ENCODE measurements at regions not wholly inside any gene's neighbourhood (a gene's known extent, or its start where the extent isn't known, plus 50 kb on each side); places are given as distances from the start of the nearest gene placed in this dataset.

GRCh38 chr13:99072941-99073340 lies 95.1 kb upstream of the DOCK9 start:
- Histone ChIP-seq H3K14ac (ENCODE audit: insufficient read depth, low read length) (no peak overlapping the region), H3K23me2 (ENCODE audit: insufficient read length, low read depth, low read length, poor library complexity, severe bottlenecking) (no peaks in the 10 kb centered on the region), H3T11ph (ENCODE audit: low read length) (no peak overlapping the region), H4K5ac (ENCODE audit: insufficient read length, low read depth, low read length) (no peak overlapping the region), H4K20me1 (ENCODE audit: control insufficient read depth, insufficient read depth, insufficient read length) (no peaks in the 10 kb centered on the region), H3K4me1 (ENCODE audit: insufficient read depth, low read length) (no peaks in the 10 kb centered on the region), H3K27me3 (ENCODE audit: insufficient read depth, low read length) (no peaks in the 10 kb centered on the region), H2AK5ac (ENCODE audit: insufficient read length, low read length) (no peak overlapping the region), H3K27ac (ENCODE audit: insufficient read length, low read depth, low read length) (no peak overlapping the region), H3K79me1 (ENCODE audit: insufficient read depth, low read depth, low read length, poor library complexity, severe bottlenecking) (no peaks in the 10 kb centered on the region), H2AFZ (ENCODE audit: low read length) (no peak overlapping the region), H3K4me2 (ENCODE audit: insufficient read depth, insufficient read length, low read length) (no peak overlapping the region), H3K4ac (ENCODE audit: low read depth, low read length) (no peak overlapping the region), H2BK120ac (ENCODE audit: low read depth, low read length, poor library complexity, severe bottlenecking) (no peak overlapping the region), H3K18ac (ENCODE audit: insufficient read length, low read depth, low read length) (no peak overlapping the region), H3K9ac (ENCODE audit: extremely low read depth, insufficient read length, low read length) (no peak overlapping the region), H3K79me2 (ENCODE audit: insufficient read depth, low read length) (no peaks in the 10 kb centered on the region), H2BK12ac (ENCODE audit: insufficient read length, low read depth, low read length) (no peak overlapping the region), H2BK5ac (ENCODE audit: insufficient read length, low read length) (no peak overlapping the region), H2BK15ac (ENCODE audit: low read depth, low read length) (no peak overlapping the region), H4K91ac (ENCODE audit: insufficient read length, low read depth, low read length) (no peak overlapping the region), H2BK20ac (ENCODE audit: low read depth, low read length, poor library complexity, severe bottlenecking) (no peak overlapping the region), H3K23ac (ENCODE audit: insufficient read length, low read depth, low read length) (no peak overlapping the region), H4K8ac (replicated peaks; ENCODE audit: insufficient read length, low read depth, low read length) (no peak overlapping the region), H3K56ac (ENCODE audit: insufficient read length, low read depth, low read length) (no peak overlapping the region), H3K9me3 (ENCODE audit: control insufficient read depth, low read depth, low read length) (no peaks in the 10 kb centered on the region)
- H3K36me3 Mint-ChIP-seq (ENCODE audit: insufficient read depth in 1 of 3, low read depth in 3 of 3) = peaks cover 0 to 4% (median 0%) of the 10 kb centered on the region in 3 experiments; a peak in 1 of 7 replicates
- no peak for TF ChIP-seq CTCF (conservative IDR thresholded peaks at IDR 0.05)
- no peaks in the 10 kb centered on the region; the same call in none of the 2 replicates for H3K27me3 Mint-ChIP-seq (ENCODE audit: low read depth)
- peaks cover 0 to 3% of the 10 kb centered on the region in 2 experiments; a peak in 2 of 4 replicates for H3K4me1 Mint-ChIP-seq
- H3K9me3 Mint-ChIP-seq = no peaks in the 10 kb centered on the region
- H3K27ac Mint-ChIP-seq = no peak overlapping the region
- no peak for DNase-seq
- no CpG with 5 or more reads among the region's 4 CpGs for WGBS (ENCODE audit: extremely low coverage, insufficient read length, low lambda C conversion rate)
- no peak overlapping the region for H3K4me3 Mint-ChIP-seq
